T47D (cell line): ENCODE measurements at regions not wholly inside any gene's neighbourhood (a gene's known extent, or its start where the extent isn't known, plus 50 kb on each side); places are given as distances from the start of the nearest gene placed in this dataset.

Experiments used
- DNase-seq, 2 experiments: peaks; one replicate each; pipeline versions ENCODE4 v3.0.0 to v3.0.0-alpha.2; 2011 to 2012; ENCODE audit warnings: low read depth in 1 of 2, low spot score in 1 of 2
- JUND ChIP-seq: IDR thresholded peaks from 2 replicates; pipeline ENCODE4 v1.6.1; 2012; ENCODE audit warnings: low read depth
- in situ Hi-C: cut with HindIII; loops from 2 replicates; pipeline ENCODE4 v1.10.0; 2016; ENCODE audit warnings: low sequenced_read_pairs, low pct_unique_long_range_greater_than_20kb

- in situ Hi-C loops, result no loop called here
- TF ChIP-seq JUND, result no peak
- no peak for DNase-seq
These were observed 60.9 kb upstream of the DCBLD2 start for GRCh38 chr3:98962189-98962930.

GRCh38 chr3:98961161-98962155 is 60.0 kb upstream of the DCBLD2 start:
- no peak for DNase-seq
- in situ Hi-C loops, result no loop called here
- TF ChIP-seq JUND, result no peak

GRCh38 chr3:98957681-98958080 is 56.2 kb upstream of the DCBLD2 start:
- TF ChIP-seq JUND, result no peak
- no peak for DNase-seq
- in situ Hi-C loops, result no loop called here

GRCh38 chr3:98956008-98956407 is 54.5 kb upstream of the DCBLD2 start:
- no peak for DNase-seq
- TF ChIP-seq JUND, result no peak

GRCh38 chr3:98954791-98955604 is 53.5 kb upstream of the DCBLD2 start:
- in situ Hi-C loops, result no loop called here
- no peak for TF ChIP-seq JUND
- DNase-seq, result no peak

More at GRCh38 chr3:98956008-98956407, 54.5 kb upstream of the DCBLD2 start:
- in situ Hi-C loops, result no loop called here

GRCh38 chr3:98954242-98954641 is 52.7 kb upstream of the DCBLD2 start:
- DNase-seq, result no peak
- TF ChIP-seq JUND, result no peak
- in situ Hi-C loops, result no loop called here

- in situ Hi-C loops, result no loop called here
- TF ChIP-seq JUND, result no peak
- no peak for DNase-seq
These were observed 50.9 kb upstream of the DCBLD2 start for GRCh38 chr3:98952404-98952803.
